Kidney (tissue), 13 donors: ENCODE measurements at regions not wholly inside any gene's neighbourhood (a gene's known extent, or its start where the extent isn't known, plus 50 kb on each side); places are given as distances from the start of the nearest gene placed in this dataset.

Experiments
- DNase-seq, 5 donors: peaks; one replicate each; pipeline ENCODE4 v3.0.0-alpha.2; 2013 to 2020
- FAIRE-seq: peaks from 2 replicates; lab custom pipeline; 2012; peaks lifted over from hg19 to GRCh38; lab: Jason Lieb, UNC
- H3K27ac ChIP-seq, 2 donors: one replicate each; pipeline ENCODE4 v1.7.0; 2013; ENCODE audit warnings: low read depth in 2 of 2, low read length in 2 of 2, inconsistent platforms in 1 of 2
- H3K27me3 ChIP-seq: one replicate; pipeline ENCODE4 v1.7.1; 2013; ENCODE audit warnings: low read length, inconsistent platforms; ENCODE audit not compliant: control insufficient read depth, insufficient read depth
- H3K36me3 ChIP-seq, 3 donors: one replicate each; pipeline versions ENCODE4 v1.7.0 to v1.7.1; 2013; ENCODE audit warnings: low read length in 3 of 3, control low read depth in 1 of 3, inconsistent platforms in 1 of 3; ENCODE audit not compliant: insufficient read depth in 3 of 3, control insufficient read depth in 2 of 3
- H3K4me1 ChIP-seq, 3 donors: one replicate each; pipeline versions ENCODE4 v1.7.0 to v1.7.1; 2013; ENCODE audit warnings: low read length in 3 of 3, inconsistent platforms in 1 of 3, low read depth in 1 of 3; ENCODE audit not compliant: control insufficient read depth in 2 of 3, insufficient read depth in 2 of 3
- H3K4me3 ChIP-seq, 3 donors: one replicate each; pipeline versions ENCODE4 v1.7.0 to v1.8.1; 2013; ENCODE audit warnings: low read length in 3 of 3, control low read depth in 1 of 3, inconsistent platforms in 1 of 3
- H3K9ac ChIP-seq, 3 donors: one replicate each; pipeline versions ENCODE4 v1.7.0 to v1.7.1; 2013; ENCODE audit warnings: low read length in 3 of 3, control low read depth in 1 of 3, inconsistent platforms in 1 of 3
- H3K9me3 ChIP-seq, 3 donors: one replicate each; pipeline versions ENCODE4 v1.7.0 to v1.7.1; 2013; ENCODE audit warnings: low read length in 3 of 3, control low read depth in 1 of 3, inconsistent platforms in 1 of 3; ENCODE audit not compliant: control insufficient read depth in 2 of 3, insufficient read depth in 1 of 3
- CTCF ChIP-seq: IDR thresholded peaks from 3 replicates; pipeline ENCODE4 v1.5.1; 2012; ENCODE audit warnings: mild to moderate bottlenecking, moderate library complexity, borderline replicate concordance; ENCODE audit not compliant: insufficient read depth; ENCODE audit errors: extremely low read depth
- intact Hi-C: fragments of 100-400 bp; cut with DNase I; formaldehyde crosslinking; loops from one replicate; pipeline ENCODE4 v1.11.1; 2022
- donor health status: control.
- donor health status: control.
- donor health status: control.
- donor health status: control.
- donor health status: control.
- donor health status: DM: yes; HTN: yes; CAD: no.
- donor health status: Normal renal cell carcinoma (clear cell type).

- FAIRE-seq, result no peak
- DNase-seq, result no peak
- no peaks in the 10 kb centered on the region for H3K27me3 ChIP-seq
- no peak for TF ChIP-seq CTCF
- H3K4me1 ChIP-seq, result no peaks in the 10 kb centered on the region
- intact Hi-C loops, result no loop called here
- H3K9ac ChIP-seq, result no peak overlapping the region
- no peak overlapping the region for H3K4me3 ChIP-seq
- H3K36me3 ChIP-seq, result no peaks in the 10 kb centered on the region
- H3K27ac ChIP-seq, result no peak overlapping the region
- no peaks in the 10 kb centered on the region for H3K9me3 ChIP-seq
These were observed 180.0 kb upstream of the CDKN3 start for GRCh38 chr14:54216827-54217226.

GRCh38 chr14:54219261-54220070, 177.3 kb upstream of the CDKN3 start:
- H3K4me3 ChIP-seq, result peak overlapping the region in 1 of 3 donors; percentile 40
- H3K9ac ChIP-seq, result no peak overlapping the region
- intact Hi-C loops, result no loop called here
- FAIRE-seq (no peak), DNase-seq (peak in 4 of 5 donors; percentile 26 to 53 (median 34))
- H3K27me3 ChIP-seq, result no peaks in the 10 kb centered on the region
- H3K9me3 ChIP-seq, result no peaks in the 10 kb centered on the region
- H3K27ac ChIP-seq, result no peak overlapping the region
- no peak for TF ChIP-seq CTCF
- no peaks in the 10 kb centered on the region for H3K36me3 ChIP-seq
- no peaks in the 10 kb centered on the region for H3K4me1 ChIP-seq

- Histone ChIP-seq H3K36me3 (no peaks in the 10 kb centered on the region), H3K27me3 (no peaks in the 10 kb centered on the region), H3K4me3 (peak overlapping the region; percentile 26 to 44 (median 40)), H3K9me3 (no peaks in the 10 kb centered on the region), H3K4me1 (no peaks in the 10 kb centered on the region), H3K9ac (peak overlapping the region in 1 of 3 donors; percentile 9), H3K27ac (no peak overlapping the region)
- intact Hi-C loops, result no loop called here
- TF ChIP-seq CTCF, result no peak
- no peak for FAIRE-seq
- peak in 4 of 5 donors; percentile 66 to 76 (median 70) for DNase-seq
These were observed 176.6 kb upstream of the CDKN3 start for GRCh38 chr14:54220071-54220703.
